ENCODE measurements at regions not wholly inside any gene's neighbourhood (a gene's known extent, or its start where the extent isn't known, plus 50 kb on each side); places are given as distances from the start of the nearest gene placed in this dataset.
A peak's percentile ranks its signal among the peaks of the same experiment; 100 is the strongest.

GRCh38 chr9:75414371-75415160, 326.3 kb downstream of the OSTF1 start:
- DNase-seq (ENCODE audit: low read depth) = no peak

GRCh38 chr9:75417471-75417870, 329.2 kb downstream of the OSTF1 start:
- DNase-seq (ENCODE audit: low read depth) = peak; percentile 1

- DNase-seq (ENCODE audit: low read depth) = no peak
These were observed 330.2 kb downstream of the OSTF1 start for GRCh38 chr9:75418518-75418917.

- no peak for DNase-seq (ENCODE audit: low read depth)
These were observed 334.7 kb downstream of the OSTF1 start for GRCh38 chr9:75422944-75423522.

GRCh38 chr9:75429531-75430475, 341.5 kb downstream of the OSTF1 start:
- no peak for DNase-seq (ENCODE audit: low read depth)

GRCh38 chr9:75431375-75431774, 343.1 kb downstream of the OSTF1 start:
- no peak for DNase-seq (ENCODE audit: low read depth)

GRCh38 chr9:75432386-75432785, 344.1 kb downstream of the OSTF1 start:
- no peak for DNase-seq (ENCODE audit: low read depth)

- DNase-seq (ENCODE audit: low read depth) = no peak
These were observed 344.6 kb downstream of the OSTF1 start for GRCh38 chr9:75432888-75433287.

- no peak for DNase-seq (ENCODE audit: low read depth)
These were observed 350.4 kb downstream of the OSTF1 start for GRCh38 chr9:75438716-75439115.

GRCh38 chr9:75440914-75441313, 352.6 kb downstream of the OSTF1 start:
- DNase-seq (ENCODE audit: low read depth) = no peak

- DNase-seq (ENCODE audit: low read depth) = no peak
These were observed 356.8 kb downstream of the OSTF1 start for GRCh38 chr9:75445144-75445543.

- DNase-seq (ENCODE audit: low read depth) = no peak
These were observed 359.0 kb downstream of the OSTF1 start for GRCh38 chr9:75447281-75447680.

GRCh38 chr9:75448281-75448680, 360.0 kb downstream of the OSTF1 start:
- no peak for DNase-seq (ENCODE audit: low read depth)

GRCh38 chr9:75448955-75449354, 360.6 kb downstream of the OSTF1 start:
- no peak for DNase-seq (ENCODE audit: low read depth)

- DNase-seq (ENCODE audit: low read depth) = no peak
These were observed 362.7 kb downstream of the OSTF1 start for GRCh38 chr9:75451045-75451444.

- DNase-seq (ENCODE audit: low read depth) = no peak
These were observed 363.2 kb downstream of the OSTF1 start for GRCh38 chr9:75451505-75451904.

GRCh38 chr9:75452512-75452911, 364.2 kb downstream of the OSTF1 start:
- no peak for DNase-seq (ENCODE audit: low read depth)

- DNase-seq (ENCODE audit: low read depth) = no peak
These were observed 365.7 kb downstream of the OSTF1 start for GRCh38 chr9:75454043-75454442.

- no peak for DNase-seq (ENCODE audit: low read depth)
These were observed 366.6 kb downstream of the OSTF1 start for GRCh38 chr9:75454891-75455290.

- no peak for DNase-seq (ENCODE audit: low read depth)
These were observed 367.2 kb downstream of the OSTF1 start for GRCh38 chr9:75455444-75455921.

- DNase-seq (ENCODE audit: low read depth) = no peak
These were observed 368.4 kb downstream of the OSTF1 start for GRCh38 chr9:75456698-75457097.

GRCh38 chr9:75457474-75458011, 369.2 kb downstream of the OSTF1 start:
- no peak for DNase-seq (ENCODE audit: low read depth)
